Activated CD8-positive, alpha-beta T cell treated with anti-CD3 and anti-CD28 coated beads, Interleukin-2, amount 10 ng/mL, durations not matched to agents 7 days and 5 days (primary cell): ENCODE measurements at regions not wholly inside any gene's neighbourhood (a gene's known extent, or its start where the extent isn't known, plus 50 kb on each side); places are given as distances from the start of the nearest gene placed in this dataset.

Source experiments
- ATAC-seq: fragments of 150-1000 bp; cut with Tn5 transposase; one replicate; pipeline ENCODE4 v1.10.0; 2021; ENCODE audit warnings: moderate library complexity
- CTCF ChIA-PET: fragments of 350-600 bp; sonication (Branson Sonifier 250); formaldehyde crosslinking; loops from one replicate; lab custom pipeline; 2021; ENCODE audit warnings: antibody characterized with exemption; lab: Charles Lee
- POLR2A ChIA-PET: fragments of 350-600 bp; sonication (Branson Sonifier 250); formaldehyde crosslinking; loops from one replicate; lab custom pipeline; 2021; ENCODE audit warnings: antibody characterized with exemption; lab: Charles Lee
- DNase-seq: peaks from one replicate; pipeline ENCODE4 v3.0.0-alpha.2; 2020
- H3K27ac Mint-ChIP-seq: one replicate; pipeline ENCODE4 v1.8.0; 2021; ENCODE audit warnings: mild to moderate bottlenecking, mixed read lengths
- H3K27me3 Mint-ChIP-seq: one replicate; pipeline ENCODE4 v1.8.0; 2021; ENCODE audit warnings: low read depth, mixed read lengths
- H3K36me3 Mint-ChIP-seq: one replicate; pipeline ENCODE4 v1.8.0; 2021; ENCODE audit warnings: low read depth, mixed read lengths
- H3K4me1 Mint-ChIP-seq: one replicate; pipeline ENCODE4 v1.8.0; 2021; ENCODE audit warnings: low read depth, mixed read lengths
- H3K4me3 Mint-ChIP-seq: one replicate; pipeline ENCODE4 v1.8.0; 2021; ENCODE audit warnings: mild to moderate bottlenecking, mixed read lengths
- H3K9me3 Mint-ChIP-seq: one replicate; pipeline ENCODE4 v1.8.0; 2022; ENCODE audit warnings: mixed read lengths; ENCODE audit not compliant: insufficient read depth

DNA sequence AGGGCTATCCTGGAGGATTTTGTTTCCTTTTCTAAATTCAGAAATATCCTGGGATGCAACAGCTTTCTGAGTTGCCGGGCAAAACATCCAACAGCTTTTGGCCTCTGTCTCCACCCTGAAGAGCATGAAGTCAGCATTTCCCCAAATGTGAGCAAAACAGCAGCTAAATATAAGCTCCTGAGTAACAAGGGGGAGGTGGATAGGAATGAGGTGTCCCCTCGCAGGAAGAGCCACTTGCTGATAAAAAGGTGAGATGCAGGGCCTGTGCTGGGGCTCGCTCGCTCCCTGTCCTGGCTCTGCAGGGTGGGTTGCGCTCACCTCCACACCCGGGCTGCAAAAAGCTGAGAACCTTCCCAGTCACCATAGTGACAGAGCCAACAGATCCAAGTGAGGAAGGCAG is 264.3 kb downstream of the ZEB1 start:
- Mint-ChIP-seq H3K9me3 (peaks cover 7% of the 10 kb centered on the region), H3K4me1 (peaks cover 9% of the 10 kb centered on the region), H3K36me3 (no peaks in the 10 kb centered on the region), H3K27me3 (peaks cover 2% of the 10 kb centered on the region), H3K4me3 (no peak overlapping the region), H3K27ac (no peak overlapping the region)
- ChIA-PET POLR2A (no interaction called here), CTCF (no interaction called here)
- ATAC-seq (no peak), DNase-seq (no peak)

- Mint-ChIP-seq H3K27me3 (peaks cover 2% of the 10 kb centered on the region), H3K27ac (no peak overlapping the region), H3K4me3 (no peak overlapping the region), H3K9me3 (peaks cover 5% of the 10 kb centered on the region), H3K4me1 (peaks cover 9% of the 10 kb centered on the region), H3K36me3 (no peaks in the 10 kb centered on the region)
- CTCF ChIA-PET = interaction anchor here (1.7 kb wide), 1 partner anchor 12 kb away, joined by 4 read pairs; no protein-coding TSS in a partner anchor
- DNase-seq (no peak), ATAC-seq (no peak)
- POLR2A ChIA-PET = no interaction called here
These were observed 263.5 kb downstream of the ZEB1 start for GRCh38 chr10:31582365-31583052.

- no peaks in the 10 kb centered on the region for H3K9me3 Mint-ChIP-seq
- DNase-seq (no peak), ATAC-seq (no peak)
- H3K27me3 Mint-ChIP-seq = peaks cover 2% of the 10 kb centered on the region
- CTCF ChIA-PET = interaction anchor here (1.7 kb wide), 1 partner anchor 13 kb away, joined by 4 read pairs; no protein-coding TSS in a partner anchor
- H3K4me3 Mint-ChIP-seq = no peak overlapping the region
- peaks cover 3% of the 10 kb centered on the region for H3K4me1 Mint-ChIP-seq
- H3K36me3 Mint-ChIP-seq = no peaks in the 10 kb centered on the region
- POLR2A ChIA-PET = no interaction called here
- H3K27ac Mint-ChIP-seq = no peak overlapping the region
These were observed 262.8 kb downstream of the ZEB1 start for GRCh38 chr10:31581741-31582323.

DNA sequence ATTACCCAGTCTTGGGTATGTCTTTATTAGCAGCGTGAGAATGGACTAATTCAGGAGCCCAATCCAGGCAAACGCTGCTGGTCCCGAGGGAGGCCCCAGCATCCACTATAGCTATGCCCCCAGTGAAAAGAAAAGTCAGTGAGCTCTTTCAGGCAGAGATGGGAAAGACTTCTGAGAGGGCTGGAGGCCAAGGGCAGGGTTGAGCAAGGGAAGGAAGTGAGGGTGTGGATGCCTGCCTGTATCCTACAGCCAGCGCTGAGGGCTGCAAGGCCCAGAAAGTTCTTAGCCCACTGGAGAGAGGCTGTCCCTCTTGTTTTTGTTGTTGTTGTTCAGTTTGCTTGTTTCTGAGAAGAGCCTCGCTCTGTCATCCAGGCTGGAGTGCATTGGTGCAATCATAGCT is 261.6 kb downstream of the ZEB1 start:
- Mint-ChIP-seq H3K4me3 (no peak overlapping the region), H3K36me3 (no peaks in the 10 kb centered on the region), H3K4me1 (no peaks in the 10 kb centered on the region), H3K27ac (no peak overlapping the region), H3K9me3 (no peaks in the 10 kb centered on the region), H3K27me3 (no peaks in the 10 kb centered on the region)
- ATAC-seq (no peak), DNase-seq (no peak)
- ChIA-PET CTCF (interaction anchor here (1.7 kb wide), 1 partner anchor 14 kb away, joined by 4 read pairs; no protein-coding TSS in a partner anchor), POLR2A (no interaction called here)
